ENCODE measurements at regions not wholly inside any gene's neighbourhood (a gene's known extent, or its start where the extent isn't known, plus 50 kb on each side); places are given as distances from the start of the nearest gene placed in this dataset.

DNA sequence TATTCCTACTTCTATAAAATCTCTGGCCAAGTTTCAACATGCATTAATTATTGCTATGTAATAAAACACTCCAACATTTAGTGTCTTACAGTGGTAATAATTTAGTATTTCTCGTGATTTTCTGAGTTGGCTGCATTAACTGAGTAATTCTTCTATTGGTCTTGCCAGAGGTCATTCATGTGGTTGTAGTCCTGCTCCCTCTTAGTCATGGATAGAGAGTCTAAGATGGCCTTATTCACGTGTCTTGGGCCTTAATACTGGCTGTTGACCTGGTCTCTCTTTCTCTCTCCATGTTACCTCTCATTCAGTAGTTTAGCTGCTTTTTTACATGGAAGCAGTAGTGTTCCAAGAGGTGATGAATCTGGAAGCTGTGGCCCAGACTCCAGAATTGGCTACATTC, 140.1 kb upstream of the ZBTB20 start:
- Histone ChIP-seq H3K4me3 (no peak overlapping the region), H3K9me3 (no peaks in the 10 kb centered on the region), H3K4me1 (peaks cover 0 to under 1% (median 0%) of the 10 kb centered on the region in 6 donors), H3K36me3 (no peaks in the 10 kb centered on the region), H3K27me3 (replicated peaks in 1 of 7) (no peaks in the 10 kb centered on the region), H3K27ac (no peak overlapping the region)
- WGBS, 5 donors: 80 to 84% (median 84%) methylated on average over 2 of the region's 2 CpGs
- DNase-seq: no peak
- intact Hi-C loops (cut with DNase I; ENCODE audit: low total_unique reads): no loop called here
- TF ChIP-seq POLR2A (IDR thresholded peaks at IDR 0.05) (no peak), POLR2AphosphoS5 (IDR thresholded peaks at IDR 0.05) (no peak)
- TF ChIP-seq, protein P1, sequence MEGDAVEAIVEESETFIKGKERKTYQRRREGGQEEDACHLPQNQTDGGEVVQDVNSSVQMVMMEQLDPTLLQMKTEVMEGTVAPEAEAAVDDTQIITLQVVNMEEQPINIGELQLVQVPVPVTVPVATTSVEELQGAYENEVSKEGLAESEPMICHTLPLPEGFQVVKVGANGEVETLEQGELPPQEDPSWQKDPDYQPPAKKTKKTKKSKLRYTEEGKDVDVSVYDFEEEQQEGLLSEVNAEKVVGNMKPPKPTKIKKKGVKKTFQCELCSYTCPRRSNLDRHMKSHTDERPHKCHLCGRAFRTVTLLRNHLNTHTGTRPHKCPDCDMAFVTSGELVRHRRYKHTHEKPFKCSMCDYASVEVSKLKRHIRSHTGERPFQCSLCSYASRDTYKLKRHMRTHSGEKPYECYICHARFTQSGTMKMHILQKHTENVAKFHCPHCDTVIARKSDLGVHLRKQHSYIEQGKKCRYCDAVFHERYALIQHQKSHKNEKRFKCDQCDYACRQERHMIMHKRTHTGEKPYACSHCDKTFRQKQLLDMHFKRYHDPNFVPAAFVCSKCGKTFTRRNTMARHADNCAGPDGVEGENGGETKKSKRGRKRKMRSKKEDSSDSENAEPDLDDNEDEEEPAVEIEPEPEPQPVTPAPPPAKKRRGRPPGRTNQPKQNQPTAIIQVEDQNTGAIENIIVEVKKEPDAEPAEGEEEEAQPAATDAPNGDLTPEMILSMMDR (IDR thresholded peaks at IDR 0.05 in 8 of 11, conservative IDR thresholded peaks at IDR 0.05 in 3 of 11): no peak

DNA sequence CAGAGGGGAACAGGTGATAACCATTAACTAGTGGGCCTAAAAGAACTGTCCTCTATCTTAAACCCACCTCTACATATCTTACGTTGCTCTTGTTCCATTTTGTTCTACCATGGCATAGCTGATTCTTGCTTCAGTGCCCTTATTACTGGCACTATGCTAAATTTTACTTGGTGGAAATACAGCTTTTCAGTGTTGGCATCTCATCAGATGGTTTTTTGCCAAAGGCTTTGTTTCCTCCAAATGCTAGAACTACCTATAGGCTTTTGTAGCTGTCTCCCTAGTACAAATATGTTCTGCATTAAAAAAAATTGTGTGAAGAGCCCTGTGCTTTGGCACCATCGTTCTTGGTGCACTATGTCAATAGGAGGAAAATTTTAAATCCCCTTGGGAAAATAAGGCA, 145.0 kb upstream of the ZBTB20 start:
- Histone ChIP-seq H3K4me3 (no peak overlapping the region), H3K9me3 (no peaks in the 10 kb centered on the region), H3K27me3 (replicated peaks in 1 of 7) (no peaks in the 10 kb centered on the region), H3K4me1 (no peaks in the 10 kb centered on the region), H3K36me3 (no peaks in the 10 kb centered on the region), H3K27ac (no peak overlapping the region)
- WGBS, 5 donors: 88 to 95% (median 90%) methylated on average over 2 of the region's 2 CpGs
- no peak for DNase-seq
- TF ChIP-seq, protein P1 (IDR thresholded peaks at IDR 0.05 in 8 of 11, conservative IDR thresholded peaks at IDR 0.05 in 3 of 11): no peak
- no peak for TF ChIP-seq POLR2A (IDR thresholded peaks at IDR 0.05)
- TF ChIP-seq POLR2AphosphoS5 (IDR thresholded peaks at IDR 0.05): no peak
- intact Hi-C loops (cut with DNase I; ENCODE audit: low total_unique reads): no loop called here

DNA sequence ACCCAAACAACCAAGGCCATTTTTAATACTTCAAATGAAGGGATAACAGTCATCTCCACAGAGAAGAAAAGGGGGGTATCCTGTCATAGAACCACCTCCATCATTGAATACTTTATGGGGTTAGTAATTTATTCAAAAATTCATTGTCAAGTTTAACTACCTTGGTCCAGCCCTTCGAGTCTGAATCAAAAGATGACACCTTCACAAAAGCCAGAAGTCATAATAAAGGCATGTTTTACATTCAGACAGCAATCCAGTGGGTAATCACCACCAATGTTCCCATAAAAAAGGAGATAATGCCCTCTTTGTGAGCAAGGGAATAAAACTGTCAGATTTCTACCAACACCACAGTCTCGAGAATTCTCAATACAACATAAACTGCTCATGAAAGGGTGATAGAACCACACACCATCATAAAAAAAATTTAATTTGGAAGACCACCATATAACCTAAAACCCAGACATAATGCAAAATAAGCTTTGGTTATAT, 145.6 kb upstream of the ZBTB20 start:
- no peaks in the 10 kb centered on the region for H3K9me3 ChIP-seq
- H3K4me3 ChIP-seq: no peak overlapping the region
- TF ChIP-seq POLR2AphosphoS5 (IDR thresholded peaks at IDR 0.05): no peak
- no peak for TF ChIP-seq POLR2A (IDR thresholded peaks at IDR 0.05)
- TF ChIP-seq, protein P1 (IDR thresholded peaks at IDR 0.05 in 8 of 11, conservative IDR thresholded peaks at IDR 0.05 in 3 of 11): no peak
- H3K27me3 ChIP-seq (replicated peaks in 1 of 7): no peaks in the 10 kb centered on the region
- DNase-seq: no peak
- H3K27ac ChIP-seq: no peak overlapping the region
- no peaks in the 10 kb centered on the region for H3K36me3 ChIP-seq
- intact Hi-C loops (cut with DNase I; ENCODE audit: low total_unique reads): no loop called here
- WGBS, 5 donors: 72 to 83% (median 76%) methylated on average over 2 of the region's 2 CpGs
- H3K4me1 ChIP-seq: no peaks in the 10 kb centered on the region

DNA sequence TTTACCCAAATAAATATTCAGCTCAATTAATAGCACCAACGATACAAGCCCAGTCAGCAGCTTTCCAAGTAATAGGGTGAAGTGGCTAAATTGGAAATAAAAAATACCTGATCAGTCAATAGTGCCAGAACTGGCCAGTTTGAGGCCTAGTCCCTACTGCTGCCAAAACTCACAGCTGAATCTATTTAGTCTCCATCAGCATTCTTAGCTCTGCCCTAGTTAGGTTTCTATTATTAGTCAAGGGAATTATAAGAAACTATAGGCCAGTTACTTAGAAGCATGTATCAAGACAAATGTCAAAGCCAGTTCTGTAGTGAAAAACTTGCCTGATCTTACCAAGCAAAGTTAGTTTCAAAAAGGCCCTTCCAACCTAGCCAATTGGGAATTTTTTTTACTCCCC, 146.2 kb upstream of the ZBTB20 start:
- no peaks in the 10 kb centered on the region for H3K4me1 ChIP-seq
- TF ChIP-seq, protein P1 (IDR thresholded peaks at IDR 0.05 in 8 of 11, conservative IDR thresholded peaks at IDR 0.05 in 3 of 11): no peak
- no peak for TF ChIP-seq POLR2AphosphoS5 (IDR thresholded peaks at IDR 0.05)
- TF ChIP-seq POLR2A (IDR thresholded peaks at IDR 0.05): no peak
- no peak overlapping the region for H3K4me3 ChIP-seq
- no peaks in the 10 kb centered on the region for H3K36me3 ChIP-seq
- intact Hi-C loops (cut with DNase I; ENCODE audit: low total_unique reads): no loop called here
- no peaks in the 10 kb centered on the region for H3K9me3 ChIP-seq
- H3K27ac ChIP-seq: no peak overlapping the region
- DNase-seq: no peak
- WGBS, 5 donors: 76 to 93% (median 81%) methylated on average over 1 of the region's 1 CpG
- no peaks in the 10 kb centered on the region for H3K27me3 ChIP-seq (replicated peaks in 1 of 7)

All from spleen (tissue), 11 donors.